Nucleus accumbens (tissue), 56 donors: ENCODE measurements at regions not wholly inside any gene's neighbourhood (a gene's known extent, or its start where the extent isn't known, plus 50 kb on each side); places are given as distances from the start of the nearest gene placed in this dataset.

Experiments
- DNase-seq, 56 donors: peaks; one replicate each; lab custom pipeline; 2025; lab: John Stamatoyannopoulos, UW

DNA sequence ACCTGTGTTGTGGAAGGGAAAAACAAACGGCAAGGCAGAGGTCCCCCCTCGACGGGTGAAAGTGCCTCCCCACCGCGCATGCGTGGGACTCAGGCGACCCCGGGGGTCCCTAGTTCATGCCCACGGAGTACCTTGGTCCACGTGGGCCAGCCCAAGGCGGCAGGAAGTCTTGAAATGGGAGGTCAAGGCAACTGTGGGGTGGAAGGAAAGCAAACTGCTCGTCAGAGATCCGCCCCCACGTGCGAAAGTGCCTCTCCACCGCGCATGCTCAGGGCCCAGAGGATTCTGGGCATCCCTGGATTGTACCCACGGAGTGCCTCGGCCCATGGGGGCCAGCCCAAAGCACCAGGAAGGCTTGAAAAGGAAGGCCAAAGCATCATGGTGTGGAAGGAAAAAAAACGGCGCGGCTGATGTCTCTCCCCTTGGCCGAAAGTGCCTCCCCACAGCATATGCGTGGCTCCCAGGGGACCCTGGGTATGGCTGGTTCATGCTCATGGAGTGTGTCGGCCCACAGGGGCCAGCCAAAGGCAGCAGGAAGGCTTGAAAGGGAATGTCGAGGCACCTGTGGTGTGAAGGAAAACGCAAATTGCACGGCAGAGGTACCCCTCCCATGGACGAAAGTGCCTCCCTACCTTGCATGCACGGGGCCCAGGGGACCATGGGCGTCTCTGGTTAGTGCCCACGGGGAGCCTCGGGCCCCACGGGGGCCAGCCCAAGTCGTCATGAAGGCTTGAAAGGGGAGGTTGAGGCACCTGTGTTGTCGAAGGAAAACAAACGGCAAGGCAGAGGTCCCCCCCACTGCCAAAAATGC is 369.7 kb downstream of the ALG10 start:
- DNase-seq = no peak

- DNase-seq = no peak
Observed at GRCh38 chr12:34392741-34393085, 370.4 kb downstream of the ALG10 start.

- DNase-seq = no peak
Observed at GRCh38 chr12:34393086-34393820, 371.0 kb downstream of the ALG10 start.

- no peak for DNase-seq
Observed at GRCh38 chr12:34393821-34394150, 371.5 kb downstream of the ALG10 start.

DNA sequence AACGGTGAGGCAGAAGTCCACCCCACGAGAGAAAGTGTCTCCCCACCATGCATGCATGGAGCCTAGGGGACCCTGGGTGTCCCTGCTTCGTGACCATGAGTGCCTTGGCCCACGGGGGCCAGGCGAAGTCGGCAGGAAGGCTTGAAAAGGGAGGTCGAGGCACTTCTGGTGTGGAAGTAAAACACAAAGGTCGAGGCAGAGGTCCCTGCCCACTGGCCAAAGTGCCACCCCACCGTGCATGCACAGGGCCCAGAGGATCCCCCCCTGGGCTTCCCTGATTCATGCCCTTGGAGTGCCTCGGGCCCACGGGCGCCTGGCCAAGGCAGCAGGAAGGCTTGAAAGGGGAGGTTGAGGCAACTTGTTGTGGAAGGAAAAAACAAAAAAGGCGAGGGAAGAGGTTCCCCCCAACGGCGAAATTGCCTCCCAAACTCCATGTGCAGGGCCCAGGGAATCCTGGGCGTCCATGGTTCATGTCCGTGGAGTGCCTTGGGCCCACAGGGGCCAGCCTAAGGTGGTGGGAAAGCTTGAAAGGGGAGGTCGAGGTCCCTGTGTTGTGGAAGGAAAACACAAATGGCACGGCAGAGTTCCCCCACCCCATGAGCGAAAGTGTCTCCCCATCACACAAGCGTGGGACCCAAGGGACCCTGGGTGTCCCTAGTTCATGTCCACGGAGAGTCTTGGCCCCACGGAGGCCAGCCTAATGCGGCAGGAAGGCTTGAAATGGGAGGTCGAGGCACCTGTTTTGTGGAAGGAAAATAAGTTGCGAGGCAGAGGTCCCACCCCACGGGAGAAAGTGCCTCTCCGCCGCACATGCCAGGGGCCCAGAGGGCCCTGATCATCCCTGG is 372.1 kb downstream of the ALG10 start:
- no peak for DNase-seq

GRCh38 chr12:34395056-34396005 is 373.0 kb downstream of the ALG10 start:
- DNase-seq = no peak

- DNase-seq = no peak
Observed at GRCh38 chr12:34396006-34396860, 373.9 kb downstream of the ALG10 start.

GRCh38 chr12:34396861-34397590 is 374.7 kb downstream of the ALG10 start:
- no peak for DNase-seq

- no peak for DNase-seq
Observed at GRCh38 chr12:34397591-34398365, 375.5 kb downstream of the ALG10 start.

DNA sequence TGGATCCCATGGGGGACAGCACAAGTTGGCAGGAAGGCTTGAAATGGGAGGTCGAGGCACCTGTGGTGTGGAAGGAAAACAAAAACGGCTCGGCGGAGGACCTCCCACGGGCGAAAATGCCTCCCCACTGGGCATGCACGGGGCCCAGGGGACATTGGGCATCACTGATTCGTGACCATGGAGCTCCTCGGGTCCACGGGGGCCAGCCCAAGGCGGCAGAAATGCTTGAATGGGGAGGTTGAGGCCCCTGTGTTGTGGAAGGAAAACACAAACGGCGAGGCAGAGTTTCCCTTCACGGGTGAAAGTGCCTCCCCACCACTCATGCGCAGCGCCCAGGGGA is 376.0 kb downstream of the ALG10 start:
- no peak for DNase-seq

DNA sequence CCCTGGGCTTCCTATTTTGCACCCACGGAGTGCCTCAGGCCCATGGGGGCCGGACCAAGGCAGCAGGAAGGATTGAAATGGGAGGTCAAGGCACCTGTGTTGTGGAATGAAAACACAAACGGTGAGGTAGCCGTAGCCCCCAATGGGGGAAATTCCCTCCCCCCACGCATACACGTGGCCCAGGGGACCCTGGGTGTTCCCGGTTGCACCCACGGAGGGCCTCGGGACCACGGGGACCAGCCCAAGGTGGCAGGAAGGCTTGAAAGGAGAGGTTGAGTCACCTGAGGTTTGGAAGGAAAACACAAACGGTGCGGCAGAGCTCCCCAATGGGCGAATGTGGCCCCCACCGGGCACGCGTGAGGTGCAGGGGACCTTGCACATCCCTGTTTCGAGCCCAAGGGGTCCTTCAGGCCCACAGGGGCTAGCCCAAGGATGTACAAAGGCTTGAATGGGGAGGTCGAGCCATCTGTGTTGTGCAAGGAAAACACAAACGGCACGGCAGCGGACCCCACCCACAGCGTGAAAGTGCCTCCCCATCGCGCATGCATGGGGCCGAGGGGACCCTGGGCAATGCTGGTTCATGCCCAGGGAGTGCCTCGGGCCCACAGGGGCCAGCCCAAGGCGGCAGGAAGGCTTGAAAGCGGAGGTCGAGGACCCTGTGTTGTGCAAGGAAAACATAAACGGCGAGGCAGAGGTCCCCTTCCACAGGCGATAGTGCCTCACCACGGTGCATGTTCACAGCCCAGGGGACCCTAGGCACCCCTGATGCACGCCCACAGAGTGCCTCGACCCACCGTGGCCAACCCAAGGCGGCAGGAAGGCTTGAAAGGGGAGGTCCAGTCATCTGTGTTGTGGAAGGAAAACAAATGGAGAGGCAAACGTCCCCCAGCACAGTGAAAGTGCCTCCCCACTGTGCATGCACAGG is 376.7 kb downstream of the ALG10 start:
- no peak for DNase-seq

DNA sequence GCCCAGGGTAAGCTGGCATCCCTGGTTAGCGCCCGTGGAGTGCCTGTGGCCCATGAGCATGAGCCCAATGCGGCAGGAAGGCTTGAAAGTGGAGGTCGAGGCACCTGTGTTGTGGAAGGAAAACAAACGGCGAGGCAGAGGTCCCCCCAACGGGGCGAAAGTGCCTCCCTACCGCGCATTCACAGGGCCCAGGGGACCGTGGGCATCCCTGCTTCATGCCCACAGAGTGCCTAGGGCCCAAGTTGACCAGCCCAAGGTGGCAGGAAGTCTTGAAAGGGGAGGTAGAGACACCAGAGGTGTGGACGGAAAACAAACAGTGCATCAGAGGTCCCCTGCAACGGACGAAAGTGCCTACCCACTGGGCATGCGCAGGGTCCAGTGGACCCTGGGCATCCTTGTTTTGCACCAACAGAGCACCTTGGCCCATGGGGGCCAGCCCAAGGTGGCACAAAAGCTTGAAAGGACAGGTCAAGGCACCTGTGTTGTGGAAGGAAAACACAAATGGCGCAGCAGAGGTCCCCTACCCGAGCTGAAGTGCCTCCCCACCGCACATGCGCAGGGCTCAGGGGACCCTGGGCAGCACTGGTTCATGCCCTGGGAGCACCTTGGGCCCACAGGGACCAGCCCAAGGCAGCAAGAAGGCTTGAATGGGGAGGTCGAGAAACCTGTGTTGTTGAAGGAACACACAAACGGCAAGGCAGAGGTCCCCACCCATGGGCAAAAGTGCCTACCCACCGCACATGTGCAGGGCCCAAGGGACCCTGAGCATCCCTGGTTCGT is 377.5 kb downstream of the ALG10 start:
- no peak for DNase-seq

- no peak for DNase-seq
Observed at GRCh38 chr12:34400411-34400881, 378.1 kb downstream of the ALG10 start.

DNA sequence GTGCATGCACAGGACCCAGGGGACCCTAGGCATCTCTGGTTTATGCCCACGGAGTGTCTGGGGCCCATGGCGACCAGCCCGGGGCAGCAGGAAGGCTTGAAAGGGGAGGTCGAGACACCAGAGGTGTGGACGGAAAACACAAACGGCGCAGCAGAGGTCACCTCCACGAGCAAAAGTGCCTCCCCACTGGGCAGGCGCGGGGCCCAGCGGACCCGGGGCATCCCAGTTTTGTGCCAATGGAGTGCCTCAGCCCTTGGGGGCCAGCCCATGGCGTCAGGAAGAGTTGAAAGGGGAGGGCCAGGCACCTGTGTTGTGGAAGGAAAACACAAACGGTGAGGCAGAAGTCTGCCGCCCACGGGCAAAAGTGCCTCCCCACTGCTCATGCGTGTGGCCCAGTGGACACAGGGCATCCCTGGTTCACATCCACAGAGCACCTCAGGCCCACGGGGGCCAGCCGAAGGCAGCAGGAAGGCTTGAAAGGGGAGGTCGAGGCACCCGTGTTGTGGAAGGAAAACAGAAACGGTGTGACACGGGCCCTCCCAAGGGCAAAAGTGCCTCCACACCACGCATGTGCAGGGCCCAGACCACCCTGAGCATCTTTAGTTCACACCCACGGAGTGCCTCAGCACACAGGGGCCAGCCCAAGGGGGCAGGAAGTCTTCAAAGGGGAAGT is 378.8 kb downstream of the ALG10 start:
- DNase-seq = no peak

- no peak for DNase-seq
Observed at GRCh38 chr12:34401659-34402227, 379.4 kb downstream of the ALG10 start.
